Lung microvascular endothelial cell (primary cell): ENCODE measurements at regions not wholly inside any gene's neighbourhood (a gene's known extent, or its start where the extent isn't known, plus 50 kb on each side); places are given as distances from the start of the nearest gene placed in this dataset.

Experiments used
- DNase-seq, 2 donors: peaks; one replicate each; pipeline versions ENCODE4 v3.0.0 to v3.0.0-alpha.2; 2010; ENCODE audit warnings: low read depth in 2 of 2

DNA sequence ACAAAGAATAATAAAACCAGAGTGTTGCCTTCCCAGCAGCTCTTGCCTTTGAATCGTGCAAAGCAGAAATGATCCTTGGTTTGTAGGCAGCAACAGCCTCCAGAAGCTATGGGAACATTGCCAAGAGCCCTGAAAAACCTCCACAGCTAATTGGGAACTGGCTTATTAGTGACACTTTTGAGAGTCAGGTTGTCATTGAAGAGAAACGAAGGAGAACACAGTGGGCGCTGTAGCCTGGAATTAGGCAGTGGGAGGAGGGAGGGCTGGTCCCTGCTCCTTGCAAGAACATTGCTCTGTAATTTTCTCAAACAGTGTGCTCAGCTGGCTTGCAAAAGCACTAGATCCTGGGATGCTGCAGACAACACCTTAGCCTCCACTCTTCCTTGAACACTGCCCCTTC, 331.5 kb upstream of the EMCN start:
- DNase-seq = no peak

DNA sequence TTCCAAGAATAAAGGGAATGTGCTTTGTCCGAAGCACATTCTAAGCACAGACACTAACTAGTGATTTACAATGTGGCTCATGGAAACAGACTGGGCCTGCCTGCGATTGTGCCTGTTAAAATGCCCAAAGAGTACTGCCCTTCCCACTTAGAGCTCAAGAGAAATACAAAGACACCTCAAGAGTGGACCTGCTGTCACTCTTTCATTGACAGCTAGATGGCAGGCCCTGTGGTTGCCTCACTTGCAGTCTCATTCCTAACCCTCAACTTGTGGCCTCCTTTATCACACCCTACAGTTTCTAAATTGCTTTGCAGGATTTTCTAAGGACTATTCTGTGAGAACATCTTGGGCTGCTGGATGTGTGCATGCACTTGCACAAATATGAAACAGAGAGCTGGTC, 331.0 kb upstream of the EMCN start:
- no peak for DNase-seq

DNA sequence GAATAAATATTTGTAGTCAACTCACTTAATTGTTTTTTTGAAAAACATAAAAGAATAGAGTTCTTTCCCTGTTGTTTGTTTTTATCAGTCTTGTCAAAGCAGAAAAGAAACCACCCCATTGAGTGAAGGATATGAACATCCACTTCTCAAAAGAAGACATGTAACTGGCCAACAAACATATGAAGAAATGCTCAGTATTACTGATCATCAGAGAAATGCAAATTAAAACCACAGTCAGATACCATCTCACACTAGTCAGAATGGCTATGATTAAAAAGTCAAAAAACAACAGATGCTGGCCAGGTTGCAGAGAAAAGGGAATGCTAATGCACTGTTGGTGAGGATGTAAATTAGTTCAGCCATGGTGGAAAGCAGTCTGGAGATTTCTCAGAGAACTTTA, 326.1 kb upstream of the EMCN start:
- DNase-seq = no peak

DNA sequence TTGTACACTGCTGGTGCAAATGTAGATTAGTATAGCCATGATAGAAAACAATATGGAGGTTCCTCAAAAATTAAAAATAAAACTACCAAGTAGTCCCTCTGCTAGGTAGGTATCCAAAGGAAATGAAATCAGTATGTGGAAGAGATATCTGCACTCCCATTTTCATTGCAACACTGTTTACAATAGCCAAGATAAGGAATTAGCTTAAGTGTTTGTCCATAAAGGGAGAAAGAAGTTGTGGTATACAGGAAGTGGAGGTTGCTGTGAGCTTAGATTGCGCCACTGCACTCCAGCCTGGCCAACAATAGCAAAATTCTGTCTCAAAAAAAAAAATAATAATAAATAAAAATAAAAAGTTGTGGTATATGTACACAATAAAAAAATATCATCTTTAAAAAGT, 325.0 kb upstream of the EMCN start:
- DNase-seq = no peak

DNA sequence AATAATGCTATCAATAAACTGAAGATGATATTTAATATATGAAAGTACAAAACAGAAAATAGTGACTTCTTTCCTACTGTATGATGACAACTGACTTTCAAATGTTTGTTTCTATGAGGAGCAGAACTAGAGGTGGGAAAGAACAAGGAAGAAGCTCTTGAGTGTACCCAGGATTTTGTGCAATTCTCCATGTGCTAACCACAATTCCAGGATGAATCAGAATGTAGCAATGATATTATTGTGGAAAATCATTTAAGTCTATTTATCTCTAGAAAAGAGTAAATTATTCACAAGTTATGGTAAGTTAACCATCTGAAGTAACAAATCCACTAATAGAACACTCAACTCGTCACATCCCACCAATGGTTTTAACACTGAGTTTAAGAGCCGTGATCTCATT, 324.1 kb upstream of the EMCN start:
- DNase-seq = no peak

DNA sequence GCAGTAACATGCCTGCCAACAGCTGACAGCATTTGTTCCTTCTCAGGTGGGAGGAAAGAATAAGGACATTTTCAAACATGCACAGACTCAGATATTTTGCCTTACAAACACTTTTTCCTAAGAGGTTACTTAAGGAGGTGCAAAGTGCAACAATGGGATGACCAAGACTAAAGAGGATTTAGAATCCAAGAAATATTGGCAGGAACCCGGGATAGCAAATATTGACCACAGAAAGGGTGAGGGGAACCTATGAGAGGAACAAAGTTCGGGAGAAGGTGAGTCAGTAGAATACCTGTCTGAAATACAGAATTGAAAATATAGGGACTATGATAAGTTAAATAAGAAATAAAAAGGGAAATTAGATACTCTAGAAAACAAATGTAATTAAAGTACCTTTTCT, 321.9 kb upstream of the EMCN start:
- DNase-seq = no peak

DNA sequence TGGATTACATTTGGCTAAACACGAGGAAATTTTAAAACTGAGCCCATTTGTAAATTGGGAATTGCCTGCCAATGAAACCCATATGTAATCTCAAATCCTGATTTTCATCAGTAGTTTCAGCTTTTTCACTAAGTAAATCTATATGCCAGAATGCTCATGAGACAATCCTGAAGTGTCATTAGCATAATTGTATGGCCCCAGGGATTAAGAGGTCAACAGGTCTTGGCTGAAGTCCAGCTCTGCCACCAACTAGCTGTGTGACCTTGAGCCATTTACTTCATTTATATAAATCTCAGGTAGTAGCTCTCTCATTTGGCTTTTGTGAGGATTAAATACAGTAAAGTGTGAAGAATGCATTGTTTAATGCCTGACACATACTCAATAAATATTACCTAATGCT, 320.5 kb upstream of the EMCN start:
- no peak for DNase-seq

DNA sequence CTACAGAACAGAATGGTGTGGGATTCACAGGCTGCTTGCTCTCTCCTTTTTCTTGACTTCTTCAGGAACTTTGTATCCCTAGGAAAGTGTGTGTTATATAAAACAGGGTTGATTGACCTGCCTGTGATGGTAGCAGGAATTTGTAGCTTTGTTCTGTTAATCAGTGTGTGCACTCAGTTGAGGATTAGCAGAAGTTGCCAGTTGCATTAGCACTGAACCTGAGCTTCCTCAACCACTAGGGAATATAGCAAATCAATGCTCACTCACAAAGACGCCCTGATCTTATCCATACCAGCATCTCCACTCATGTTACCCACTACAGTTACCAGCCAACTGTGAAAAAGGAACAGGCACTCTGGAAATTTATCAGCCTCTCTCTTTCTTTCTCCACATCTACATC, 319.1 kb upstream of the EMCN start:
- DNase-seq = no peak

DNA sequence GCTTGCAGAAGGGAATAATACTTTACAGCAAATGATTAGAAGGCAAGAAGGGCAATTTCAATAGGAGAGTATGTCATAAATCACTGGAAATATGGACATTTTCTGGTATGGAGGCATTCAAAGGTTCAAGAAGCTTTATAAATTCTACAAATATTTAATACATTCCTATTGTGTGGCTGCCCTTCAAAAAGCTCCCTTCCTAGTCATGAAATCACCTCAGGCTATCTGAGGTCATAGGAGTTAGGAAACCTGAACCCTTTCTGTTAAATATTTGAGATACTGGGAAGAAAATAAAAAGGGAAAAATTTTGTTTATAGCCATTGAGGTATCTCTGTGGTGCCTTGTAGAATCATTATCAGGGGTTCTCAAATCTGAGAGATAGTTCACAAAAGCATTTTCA, 316.8 kb upstream of the EMCN start:
- DNase-seq = no peak

DNA sequence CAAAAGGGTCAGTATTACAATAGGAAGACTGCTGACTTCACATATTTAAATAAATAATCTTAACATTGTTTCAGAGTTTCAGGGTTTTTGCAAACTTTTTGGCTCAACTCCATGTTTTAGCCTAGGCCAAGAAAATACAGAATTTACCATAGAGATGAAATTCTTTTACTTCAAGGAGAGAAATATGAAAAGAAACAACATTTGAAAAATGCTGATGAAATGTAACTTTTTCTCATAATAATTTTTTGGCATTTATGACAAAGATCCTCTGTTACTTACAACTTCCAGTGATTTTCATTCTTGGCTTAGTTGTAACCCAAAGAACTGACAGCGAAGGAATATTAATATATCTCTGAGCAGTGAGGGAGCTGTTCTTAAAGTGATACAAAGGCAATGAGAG, 316.1 kb upstream of the EMCN start:
- no peak for DNase-seq

DNA sequence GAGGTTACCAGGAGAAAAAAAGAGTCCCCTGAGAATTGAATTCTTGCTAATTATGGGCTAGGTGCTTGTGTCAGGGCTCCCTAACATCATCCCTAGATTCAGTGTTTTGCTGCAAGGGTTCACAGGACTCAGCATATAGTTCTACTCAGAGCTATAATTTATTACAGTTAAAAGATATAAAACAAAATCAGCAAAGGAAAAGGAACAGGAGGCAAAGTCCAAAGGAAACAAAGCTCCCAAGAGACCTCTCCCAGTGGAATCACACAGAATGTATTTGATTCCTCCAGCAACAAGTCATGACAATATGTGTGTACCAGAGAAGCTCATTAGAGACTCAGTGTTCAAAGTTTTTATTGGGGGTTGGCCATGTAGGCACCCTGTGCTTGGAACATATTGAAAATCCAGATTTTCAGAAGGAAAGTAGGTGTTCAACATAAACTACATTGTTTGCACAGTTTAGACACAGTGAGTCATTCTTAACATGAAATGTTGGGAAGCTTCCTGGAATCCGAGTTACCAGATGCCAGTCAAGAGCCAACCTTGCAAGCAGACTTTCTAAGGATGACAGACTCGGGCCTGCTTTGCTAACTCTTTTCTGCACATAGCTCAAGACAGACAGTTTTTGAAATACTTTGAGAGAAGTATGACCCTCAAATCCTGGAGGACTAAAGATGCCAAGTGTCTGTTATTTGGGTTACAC, 311.3 kb upstream of the EMCN start:
- DNase-seq = no peak

DNA sequence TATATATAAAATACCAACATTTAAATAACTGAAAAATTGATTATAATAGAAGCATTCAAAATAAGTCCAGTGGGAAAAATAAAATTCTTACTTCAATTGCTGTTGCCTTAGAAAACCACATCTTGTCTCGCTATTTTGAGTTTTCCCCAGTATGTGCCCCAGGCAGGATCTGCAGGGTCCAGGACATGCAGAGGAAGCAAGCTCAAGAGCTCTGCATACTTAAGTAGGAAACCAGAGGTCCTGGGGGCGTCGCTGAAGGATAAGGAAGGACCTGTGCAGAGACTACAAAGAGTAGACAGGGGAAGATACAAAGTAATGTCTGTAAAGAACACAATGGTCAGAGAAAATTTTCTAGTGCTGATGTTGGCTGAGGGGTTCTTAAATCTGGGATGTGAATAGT, 310.5 kb upstream of the EMCN start:
- DNase-seq = no peak

DNA sequence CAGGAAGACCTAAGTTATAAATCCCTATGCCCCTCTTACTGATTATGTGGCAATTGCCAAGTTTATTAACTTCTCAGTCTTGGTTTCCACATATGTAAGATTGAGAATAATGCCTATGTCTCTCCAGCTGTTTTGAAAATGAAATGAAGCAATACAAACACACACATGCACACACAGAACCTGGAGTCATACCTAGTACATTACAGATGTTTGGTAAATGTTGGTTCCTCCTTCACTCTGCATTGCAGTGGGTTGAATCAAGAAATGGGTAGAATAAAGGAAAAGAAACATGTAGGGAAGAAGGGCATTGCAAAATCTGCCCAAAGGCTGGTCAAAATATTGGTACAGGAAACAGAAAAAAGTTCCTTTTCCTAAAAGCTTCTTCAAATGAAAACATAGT, 309.9 kb upstream of the EMCN start:
- no peak for DNase-seq

DNA sequence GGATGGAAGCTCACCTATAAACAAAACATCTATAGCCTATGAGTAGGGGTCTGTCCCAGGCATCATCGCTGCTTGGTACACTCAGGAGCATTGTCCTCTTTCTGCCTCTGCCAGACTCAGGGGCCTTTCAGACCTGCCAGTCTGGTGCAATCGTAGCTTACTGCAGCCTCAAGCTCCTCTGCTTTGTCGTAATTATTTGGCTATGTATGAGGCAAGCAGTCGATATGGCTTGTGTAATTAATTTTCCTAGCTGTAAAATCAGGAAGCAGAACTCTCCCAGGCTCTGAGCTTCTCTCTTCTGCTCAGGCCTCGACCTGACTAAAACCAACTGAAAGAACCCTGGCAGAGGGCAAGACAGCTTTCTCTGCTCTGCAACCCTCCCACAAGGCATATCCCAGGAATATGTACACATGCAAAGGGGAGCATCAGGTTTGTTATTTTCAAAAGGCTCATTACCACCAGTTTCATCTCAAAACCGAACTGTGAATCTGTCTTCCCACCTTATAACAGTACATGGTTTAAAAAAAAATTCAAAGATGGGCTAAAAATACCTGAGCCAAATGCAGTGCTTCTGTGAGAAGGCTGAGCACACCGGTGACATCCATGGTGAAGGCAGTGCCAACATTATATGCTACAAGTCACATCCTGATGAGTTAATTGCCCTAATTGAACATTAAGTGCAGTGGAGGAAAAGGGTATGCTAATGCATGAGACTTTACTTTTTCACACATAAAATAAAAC, 309.2 kb upstream of the EMCN start:
- DNase-seq = no peak

DNA sequence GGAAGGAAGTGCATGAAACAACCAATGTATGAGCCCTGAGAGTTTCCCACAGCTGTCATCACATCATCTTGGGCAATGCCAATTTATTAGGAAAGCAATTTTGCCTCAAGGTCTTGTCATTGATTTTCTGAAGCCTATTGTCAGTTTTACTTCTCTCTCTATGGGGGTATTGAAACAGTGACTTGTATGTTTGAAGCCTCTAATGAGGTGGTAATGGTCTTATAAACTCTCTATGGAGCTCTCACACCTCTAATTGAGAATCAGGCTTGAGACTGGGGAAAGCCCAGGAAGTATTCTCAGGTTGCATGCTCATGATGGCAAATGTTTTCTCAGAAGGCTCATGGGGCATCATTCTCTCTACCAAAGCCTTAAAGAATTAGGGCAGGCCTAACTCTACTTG, 308.2 kb upstream of the EMCN start:
- no peak for DNase-seq

DNA sequence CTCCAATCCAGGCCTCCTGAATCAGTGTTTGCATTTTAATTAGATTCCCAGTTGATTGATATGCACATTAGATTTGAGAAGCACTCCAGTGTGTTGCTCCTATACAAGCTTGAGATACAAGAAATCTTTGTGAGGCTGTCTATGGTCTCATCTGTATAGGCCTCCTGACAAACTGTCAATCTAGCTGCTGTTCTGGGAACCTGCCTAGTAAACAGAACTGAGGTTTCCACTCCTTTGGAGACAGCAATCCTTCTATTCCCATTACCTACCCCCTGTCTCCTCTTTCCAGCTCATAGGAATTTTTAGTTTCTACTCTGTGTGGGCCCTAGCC, 306.1 kb upstream of the EMCN start:
- no peak for DNase-seq

DNA sequence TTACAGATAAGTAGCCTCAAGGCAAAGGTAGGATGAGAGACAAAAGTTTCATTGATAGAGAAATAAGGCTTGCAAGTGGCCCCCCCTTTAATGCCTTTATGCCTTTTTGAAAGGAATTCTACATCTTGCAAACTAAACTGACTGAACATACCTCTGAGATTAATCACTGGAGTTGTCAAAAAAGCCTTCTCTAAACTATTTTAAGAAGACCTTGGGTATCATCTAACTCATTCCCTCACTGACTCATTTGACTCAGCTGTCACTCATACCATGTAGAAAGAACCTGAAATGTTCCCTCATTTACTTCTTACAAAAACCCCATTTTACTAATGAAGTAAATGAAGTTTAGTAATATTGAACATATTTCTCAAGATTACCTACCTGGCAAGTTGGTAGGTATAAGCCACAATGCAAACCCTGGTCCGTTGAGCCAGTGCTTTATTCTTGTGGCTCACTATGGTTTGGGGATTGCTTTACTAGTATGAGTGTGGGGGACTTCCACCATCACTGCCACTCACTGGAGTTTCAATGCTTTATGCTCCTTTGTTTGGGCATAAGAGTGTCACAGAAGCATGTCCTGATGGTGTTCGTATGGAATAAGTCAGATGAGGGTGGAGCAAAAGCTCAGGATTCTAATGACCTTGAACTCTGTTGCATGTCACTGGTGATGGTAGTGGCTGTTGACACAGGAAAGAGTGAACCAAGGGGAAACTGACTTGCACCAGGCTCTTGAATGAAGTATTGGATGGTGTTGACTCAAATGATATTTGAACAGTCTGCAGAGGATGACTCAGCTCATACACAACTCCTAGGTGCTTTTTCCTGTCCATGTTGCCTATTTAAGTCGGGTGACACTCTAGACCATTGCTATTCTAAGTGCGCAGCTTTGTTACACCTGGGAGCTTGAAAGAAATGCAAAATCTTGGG, 305.5 kb upstream of the EMCN start:
- no peak for DNase-seq

DNA sequence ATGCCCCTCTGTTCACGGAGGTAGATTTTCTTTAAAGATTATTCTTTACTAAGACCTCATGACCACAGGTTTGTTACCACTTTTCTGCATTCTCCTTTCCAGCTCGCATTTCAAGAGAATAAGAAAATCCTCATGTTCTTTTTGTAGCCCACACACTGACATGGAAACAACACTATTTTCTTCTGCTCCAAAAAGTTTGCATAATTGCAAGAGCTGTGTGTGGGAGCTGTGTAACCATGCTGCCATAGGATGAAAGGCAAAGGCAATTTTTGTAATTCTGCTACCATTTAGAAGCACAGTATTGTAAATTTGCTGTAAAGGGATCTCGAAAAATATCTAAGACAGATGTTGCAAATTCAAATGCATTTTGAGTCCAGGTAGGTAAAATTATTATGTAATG, 302.4 kb upstream of the EMCN start:
- DNase-seq = no peak

DNA sequence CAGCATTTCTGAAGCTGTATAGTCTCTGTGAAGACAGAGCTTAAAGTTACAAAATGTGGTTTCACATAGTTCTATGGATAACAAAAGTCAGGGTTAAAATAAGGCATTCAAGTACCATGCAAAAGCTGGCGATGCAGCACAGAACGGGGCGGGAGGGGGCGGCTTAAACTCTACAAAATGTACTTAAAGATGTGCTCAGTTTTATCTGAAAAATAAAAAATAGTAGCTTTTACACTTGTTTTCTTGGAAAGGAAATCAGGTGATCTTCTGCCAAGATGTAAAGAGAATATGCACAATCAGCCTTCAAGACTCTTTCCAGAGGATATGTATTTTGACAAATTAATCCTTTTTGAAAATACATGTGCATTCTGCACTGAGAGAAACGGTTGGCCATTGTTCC, 301.7 kb upstream of the EMCN start:
- DNase-seq = no peak

DNA sequence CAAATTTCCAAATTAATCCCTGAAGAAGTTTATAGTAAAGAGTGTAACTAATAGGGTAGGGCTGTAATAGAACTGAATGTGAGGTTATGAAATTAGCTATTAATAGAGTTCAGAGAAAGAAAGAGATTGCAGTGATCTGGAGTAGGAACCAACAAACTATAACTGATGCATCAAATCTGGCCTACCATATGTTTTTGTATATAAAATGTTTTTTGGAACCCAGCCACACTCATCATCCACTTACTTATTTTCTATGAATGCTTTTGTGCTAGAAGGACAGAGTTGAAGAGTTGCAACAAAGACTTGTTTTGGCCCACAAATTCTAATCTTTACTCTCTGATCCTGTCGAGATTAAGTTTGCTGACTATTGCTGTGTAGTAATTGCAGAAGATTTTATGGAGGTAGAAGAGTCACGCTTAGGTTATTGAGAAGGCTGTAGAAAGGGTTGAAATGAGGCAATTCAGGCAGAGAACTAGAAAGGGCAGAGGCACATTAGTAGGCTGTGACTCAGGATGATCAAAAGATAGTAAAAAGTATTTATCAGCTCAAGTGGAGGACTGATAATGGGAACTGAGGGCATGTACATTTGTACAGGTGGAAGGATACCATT, 298.7 kb upstream of the EMCN start:
- no peak for DNase-seq

DNA sequence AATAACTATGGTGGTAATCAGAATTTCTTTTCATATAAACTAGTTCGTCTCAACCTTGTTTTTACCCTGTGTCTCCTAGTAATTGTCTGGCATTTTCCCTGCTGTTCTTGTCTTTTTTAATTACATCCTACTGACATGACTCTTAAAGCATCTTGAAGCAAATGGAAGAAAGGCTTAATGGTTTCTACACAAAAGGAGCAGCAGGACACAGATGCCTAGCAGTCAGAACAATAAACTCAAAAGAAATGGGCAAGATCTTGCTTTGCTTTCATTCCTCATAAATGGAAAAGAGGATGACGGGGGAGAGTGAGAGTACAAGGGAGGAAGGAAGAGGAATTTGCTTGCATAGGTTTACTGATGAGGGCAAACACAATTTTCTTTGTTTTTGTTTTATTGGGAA, 293.2 kb upstream of the EMCN start:
- DNase-seq = no peak

DNA sequence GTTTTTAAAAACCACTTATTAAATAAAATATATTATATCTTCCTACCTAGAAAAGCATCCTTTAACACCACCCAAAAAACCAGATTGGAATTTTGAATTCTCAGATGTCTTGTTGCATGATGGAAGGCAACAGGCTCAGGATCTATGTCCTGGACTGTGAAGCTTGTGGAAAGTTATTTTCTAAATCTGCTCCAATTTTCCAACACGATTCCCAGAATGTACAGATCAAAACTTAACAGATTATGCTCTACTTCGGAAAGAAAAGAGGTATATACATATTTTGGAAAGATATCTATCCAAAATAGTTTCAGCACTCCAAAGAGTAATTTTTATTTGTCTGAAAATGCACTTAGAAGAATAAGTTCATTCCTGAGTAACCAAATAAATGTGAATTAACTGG, 291.7 kb upstream of the EMCN start:
- DNase-seq = no peak
